LNCaP clone FGC (cell line): ENCODE measurements at regions not wholly inside any gene's neighbourhood (a gene's known extent, or its start where the extent isn't known, plus 50 kb on each side); places are given as distances from the start of the nearest gene placed in this dataset.

Experiments
- DNase-seq: peaks from one replicate; pipeline ENCODE4 v3.0.0-alpha.2; 2011; ENCODE audit warnings: low read depth
- H3K4me3 ChIP-seq: 2 replicates; pipeline ENCODE4 v1.5.1; 2011; ENCODE audit warnings: mild to moderate bottlenecking, low read depth, low read length, control low read depth
- TF ChIP-seq, protein P1 (sequence below): IDR thresholded peaks from 2 replicates; pipeline ENCODE4 v1.5.1; 2012; ENCODE audit warnings: mild to moderate bottlenecking; ENCODE audit not compliant: control insufficient read depth, insufficient read depth; ENCODE audit errors: extremely low read depth

GRCh38 chr9:20291201-20291600 lies 331.1 kb downstream of the MLLT3 start:
- H3K4me3 ChIP-seq: no peak overlapping the region
- TF ChIP-seq, protein P1, sequence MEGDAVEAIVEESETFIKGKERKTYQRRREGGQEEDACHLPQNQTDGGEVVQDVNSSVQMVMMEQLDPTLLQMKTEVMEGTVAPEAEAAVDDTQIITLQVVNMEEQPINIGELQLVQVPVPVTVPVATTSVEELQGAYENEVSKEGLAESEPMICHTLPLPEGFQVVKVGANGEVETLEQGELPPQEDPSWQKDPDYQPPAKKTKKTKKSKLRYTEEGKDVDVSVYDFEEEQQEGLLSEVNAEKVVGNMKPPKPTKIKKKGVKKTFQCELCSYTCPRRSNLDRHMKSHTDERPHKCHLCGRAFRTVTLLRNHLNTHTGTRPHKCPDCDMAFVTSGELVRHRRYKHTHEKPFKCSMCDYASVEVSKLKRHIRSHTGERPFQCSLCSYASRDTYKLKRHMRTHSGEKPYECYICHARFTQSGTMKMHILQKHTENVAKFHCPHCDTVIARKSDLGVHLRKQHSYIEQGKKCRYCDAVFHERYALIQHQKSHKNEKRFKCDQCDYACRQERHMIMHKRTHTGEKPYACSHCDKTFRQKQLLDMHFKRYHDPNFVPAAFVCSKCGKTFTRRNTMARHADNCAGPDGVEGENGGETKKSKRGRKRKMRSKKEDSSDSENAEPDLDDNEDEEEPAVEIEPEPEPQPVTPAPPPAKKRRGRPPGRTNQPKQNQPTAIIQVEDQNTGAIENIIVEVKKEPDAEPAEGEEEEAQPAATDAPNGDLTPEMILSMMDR: no peak
- DNase-seq: no peak

GRCh38 chr9:20290257-20290656 lies 332.0 kb downstream of the MLLT3 start:
- H3K4me3 ChIP-seq: no peak overlapping the region
- DNase-seq: no peak
- TF ChIP-seq, protein P1: no peak

GRCh38 chr9:20289423-20290010 lies 332.8 kb downstream of the MLLT3 start:
- TF ChIP-seq, protein P1: no peak
- no peak for DNase-seq
- H3K4me3 ChIP-seq: no peak overlapping the region

- no peak for DNase-seq
- TF ChIP-seq, protein P1: no peak
Observed at GRCh38 chr9:20286969-20287368, 335.3 kb downstream of the MLLT3 start.

DNA sequence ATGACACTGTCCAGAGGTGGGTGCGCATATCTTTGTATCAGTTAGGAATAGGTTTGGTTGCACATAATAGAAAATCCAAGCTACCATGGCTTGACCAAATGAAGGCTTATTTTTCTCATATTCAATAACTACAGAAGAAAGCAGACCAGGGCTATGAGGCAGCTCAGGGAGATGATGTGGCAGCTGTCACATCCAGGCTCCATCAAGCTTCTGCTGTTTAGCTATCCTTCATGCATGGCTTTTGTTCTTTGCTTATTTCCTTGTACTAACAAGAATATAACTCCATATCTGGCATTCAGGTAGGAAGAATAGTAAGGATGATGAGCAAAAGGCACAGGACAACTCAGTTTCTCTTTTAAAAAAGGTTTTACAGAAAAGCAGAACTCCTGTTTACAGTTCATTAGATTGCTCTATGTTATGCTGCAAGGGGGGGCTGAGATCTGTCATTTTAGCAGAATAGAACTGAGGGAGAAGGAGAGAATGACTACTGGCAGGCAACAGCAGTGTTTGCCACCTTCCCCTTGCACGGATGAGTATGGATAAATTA lies 336.1 kb downstream of the MLLT3 start:
- no peak for DNase-seq
- TF ChIP-seq, protein P1: no peak
- H3K4me3 ChIP-seq: no peak overlapping the region

More at GRCh38 chr9:20286969-20287368, 335.3 kb downstream of the MLLT3 start:
- H3K4me3 ChIP-seq: no peak overlapping the region

GRCh38 chr9:20284601-20285289 lies 337.6 kb downstream of the MLLT3 start:
- DNase-seq: no peak
- no peak overlapping the region for H3K4me3 ChIP-seq
- TF ChIP-seq, protein P1: no peak
